ENCODE measurements at regions not wholly inside any gene's neighbourhood (a gene's known extent, or its start where the extent isn't known, plus 50 kb on each side); places are given as distances from the start of the nearest gene placed in this dataset.

DNA sequence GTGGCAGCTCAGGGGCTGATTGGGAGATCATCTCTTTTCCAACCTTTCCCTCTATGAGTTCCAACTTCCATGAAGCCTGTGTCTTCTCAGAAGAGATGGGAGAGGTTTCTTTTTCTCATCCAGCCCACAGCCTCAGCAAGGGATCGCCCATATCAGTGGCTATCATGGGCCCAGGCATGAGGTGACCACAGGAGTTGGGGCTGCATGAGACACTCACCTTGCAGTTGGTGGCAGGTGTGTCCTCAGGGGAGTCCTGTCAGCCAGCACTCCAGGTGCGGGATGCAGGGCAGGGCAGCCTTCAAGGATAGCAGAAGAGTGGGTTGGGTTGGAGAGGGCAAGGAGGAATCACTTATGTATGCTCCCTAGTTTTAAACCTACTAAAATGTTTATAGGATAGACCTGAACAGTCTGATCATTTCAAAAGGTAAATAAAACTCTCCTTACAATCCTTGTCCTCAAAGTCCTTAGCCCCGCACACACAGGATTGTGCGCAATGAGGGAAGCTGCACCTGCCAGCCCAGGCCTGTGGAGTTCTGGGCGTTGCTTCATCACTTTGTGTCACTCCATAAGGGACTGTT is 811.1 kb downstream of the KCNJ18 start:
- TF ChIP-seq POLR2A (IDR thresholded peaks at IDR 0.05; ENCODE audit: low read depth, low read length), result no peak
- TF ChIP-seq POLR2AphosphoS5 (IDR thresholded peaks at IDR 0.05; ENCODE audit: low read depth, low read length), result no peak
